Astrocyte (in vitro differentiated cells and primary cell): ENCODE measurements at regions not wholly inside any gene's neighbourhood (a gene's known extent, or its start where the extent isn't known, plus 50 kb on each side); places are given as distances from the start of the nearest gene placed in this dataset.

Source experiments
- DNase-seq: peaks from one replicate; pipeline ENCODE4 v3.0.0-alpha.2; 2010; ENCODE audit warnings: low read depth
- FAIRE-seq: peaks from 2 replicates; lab custom pipeline; 2011; peaks lifted over from hg19 to GRCh38; lab: Jason Lieb, UNC
- H2AFZ ChIP-seq: 2 replicates; pipeline ENCODE4 v1.6.0; 2012; ENCODE audit warnings: low read depth, low read length, inconsistent platforms
- H3K27ac ChIP-seq: 2 replicates; pipeline ENCODE4 v1.5.1; 2011; ENCODE audit warnings: low read depth, low read length, inconsistent platforms
- H3K27me3 ChIP-seq: 2 replicates; pipeline ENCODE4 v1.6.0; 2011; ENCODE audit warnings: low read length, inconsistent platforms; ENCODE audit not compliant: insufficient read depth
- H3K36me3 ChIP-seq: 2 replicates; pipeline ENCODE4 v1.5.1; 2011; ENCODE audit warnings: low read length, inconsistent platforms; ENCODE audit not compliant: insufficient read depth
- H3K4me1 ChIP-seq: 2 replicates; pipeline ENCODE4 v1.5.1; 2011; ENCODE audit warnings: low read length, inconsistent platforms; ENCODE audit not compliant: insufficient read depth
- H3K4me2 ChIP-seq: 2 replicates; pipeline ENCODE4 v1.6.0; 2012; ENCODE audit warnings: low read length, inconsistent platforms
- H3K4me3 ChIP-seq: 2 replicates; pipeline ENCODE4 v1.5.1; 2011; ENCODE audit warnings: low read depth, mild to moderate bottlenecking, low read length, inconsistent platforms; ENCODE audit not compliant: insufficient read depth
- H3K79me2 ChIP-seq: 2 replicates; pipeline ENCODE4 v1.6.0; 2012; ENCODE audit warnings: mild to moderate bottlenecking, low read length, inconsistent platforms; ENCODE audit not compliant: insufficient read depth
- H3K9ac ChIP-seq: 2 replicates; pipeline ENCODE4 v1.6.0; 2012; ENCODE audit warnings: mild to moderate bottlenecking, low read length, inconsistent platforms
- H3K9me3 ChIP-seq: 2 replicates; pipeline ENCODE4 v1.5.1; 2012; ENCODE audit warnings: low read depth, mild to moderate bottlenecking, low read length, inconsistent platforms; ENCODE audit not compliant: insufficient read depth
- H4K20me1 ChIP-seq: 2 replicates; pipeline ENCODE4 v1.6.0; 2012; ENCODE audit warnings: low read length, inconsistent platforms; ENCODE audit not compliant: insufficient read depth
- H3K27ac Mint-ChIP-seq: one replicate; pipeline ENCODE4 v1.8.0; 2021; ENCODE audit warnings: mild to moderate bottlenecking, mixed read lengths; ENCODE audit not compliant: unreplicated experiment
- H3K27me3 Mint-ChIP-seq: one replicate; pipeline ENCODE4 v1.8.0; 2021; ENCODE audit warnings: low read depth, mixed read lengths; ENCODE audit not compliant: unreplicated experiment
- H3K36me3 Mint-ChIP-seq: one replicate; pipeline ENCODE4 v1.8.0; 2021; ENCODE audit warnings: low read depth, mixed read lengths; ENCODE audit not compliant: unreplicated experiment
- H3K4me1 Mint-ChIP-seq: one replicate; pipeline ENCODE4 v1.8.0; 2021; ENCODE audit warnings: low read depth, mixed read lengths; ENCODE audit not compliant: unreplicated experiment
- H3K4me3 Mint-ChIP-seq: one replicate; pipeline ENCODE4 v1.8.0; 2021; ENCODE audit warnings: mild to moderate bottlenecking, moderate library complexity, mixed read lengths; ENCODE audit not compliant: unreplicated experiment
- H3K9me3 Mint-ChIP-seq: one replicate; pipeline ENCODE4 v1.8.0; 2021; ENCODE audit warnings: mild to moderate bottlenecking, mixed read lengths; ENCODE audit not compliant: unreplicated experiment
- EZH2 ChIP-seq: IDR thresholded peaks from 2 replicates; pipeline ENCODE4 v1.6.1; 2012; ENCODE audit warnings: mild to moderate bottlenecking, low read length, inconsistent platforms; ENCODE audit not compliant: insufficient read depth
- TF ChIP-seq, protein P1 (sequence below): IDR thresholded peaks from 2 replicates; pipeline ENCODE4 v1.5.1; 2011; ENCODE audit warnings: low read depth, mild to moderate bottlenecking, inconsistent platforms, low read length, moderate library complexity; ENCODE audit not compliant: insufficient read depth

DNA sequence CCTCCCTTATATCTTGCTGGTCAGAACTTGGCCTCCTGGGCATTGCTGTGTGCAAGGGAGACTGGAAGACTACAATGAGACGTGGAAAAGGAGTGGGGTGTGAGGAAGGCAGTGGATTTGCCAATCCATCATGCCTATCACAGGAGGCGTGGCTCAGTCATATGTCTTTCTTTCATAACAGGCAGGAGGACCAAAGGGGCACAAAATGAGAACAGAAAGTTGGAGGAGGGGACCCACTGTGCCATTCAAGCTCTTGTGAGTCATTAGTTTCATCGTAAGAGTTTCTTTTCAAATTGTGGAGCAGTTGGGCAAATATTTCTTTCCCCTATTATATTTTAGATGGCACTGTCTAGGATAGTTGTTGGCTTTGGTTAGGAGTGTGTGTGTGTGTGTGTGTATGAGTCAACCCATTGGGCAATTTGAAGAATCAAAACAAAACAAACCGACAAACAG lies 471.5 kb downstream of the TSHZ3 start:
- no peak overlapping the region for H3K27ac ChIP-seq
- no peak overlapping the region for H3K9ac ChIP-seq
- H2AFZ ChIP-seq, result no peak overlapping the region
- no peak overlapping the region for H3K27ac Mint-ChIP-seq
- H3K4me1 ChIP-seq, result no peaks in the 10 kb centered on the region
- no peak for FAIRE-seq
- H3K9me3 ChIP-seq, result peaks cover 3% of the 10 kb centered on the region
- no peak overlapping the region for H3K4me3 ChIP-seq
- H3K4me3 Mint-ChIP-seq, result no peak overlapping the region
- peaks cover 21% of the 10 kb centered on the region for H3K27me3 Mint-ChIP-seq
- H3K79me2 ChIP-seq, result no peaks in the 10 kb centered on the region
- no peaks in the 10 kb centered on the region for H3K36me3 ChIP-seq
- H3K9me3 Mint-ChIP-seq, result no peaks in the 10 kb centered on the region
- DNase-seq, result no peak
- H4K20me1 ChIP-seq, result no peaks in the 10 kb centered on the region
- H3K4me1 Mint-ChIP-seq, result no peaks in the 10 kb centered on the region
- H3K4me2 ChIP-seq, result no peak overlapping the region
- H3K27me3 ChIP-seq, result no peaks in the 10 kb centered on the region
- TF ChIP-seq EZH2, result no peak
- TF ChIP-seq, protein P1, sequence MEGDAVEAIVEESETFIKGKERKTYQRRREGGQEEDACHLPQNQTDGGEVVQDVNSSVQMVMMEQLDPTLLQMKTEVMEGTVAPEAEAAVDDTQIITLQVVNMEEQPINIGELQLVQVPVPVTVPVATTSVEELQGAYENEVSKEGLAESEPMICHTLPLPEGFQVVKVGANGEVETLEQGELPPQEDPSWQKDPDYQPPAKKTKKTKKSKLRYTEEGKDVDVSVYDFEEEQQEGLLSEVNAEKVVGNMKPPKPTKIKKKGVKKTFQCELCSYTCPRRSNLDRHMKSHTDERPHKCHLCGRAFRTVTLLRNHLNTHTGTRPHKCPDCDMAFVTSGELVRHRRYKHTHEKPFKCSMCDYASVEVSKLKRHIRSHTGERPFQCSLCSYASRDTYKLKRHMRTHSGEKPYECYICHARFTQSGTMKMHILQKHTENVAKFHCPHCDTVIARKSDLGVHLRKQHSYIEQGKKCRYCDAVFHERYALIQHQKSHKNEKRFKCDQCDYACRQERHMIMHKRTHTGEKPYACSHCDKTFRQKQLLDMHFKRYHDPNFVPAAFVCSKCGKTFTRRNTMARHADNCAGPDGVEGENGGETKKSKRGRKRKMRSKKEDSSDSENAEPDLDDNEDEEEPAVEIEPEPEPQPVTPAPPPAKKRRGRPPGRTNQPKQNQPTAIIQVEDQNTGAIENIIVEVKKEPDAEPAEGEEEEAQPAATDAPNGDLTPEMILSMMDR, result no peak
- no peaks in the 10 kb centered on the region for H3K36me3 Mint-ChIP-seq

DNA sequence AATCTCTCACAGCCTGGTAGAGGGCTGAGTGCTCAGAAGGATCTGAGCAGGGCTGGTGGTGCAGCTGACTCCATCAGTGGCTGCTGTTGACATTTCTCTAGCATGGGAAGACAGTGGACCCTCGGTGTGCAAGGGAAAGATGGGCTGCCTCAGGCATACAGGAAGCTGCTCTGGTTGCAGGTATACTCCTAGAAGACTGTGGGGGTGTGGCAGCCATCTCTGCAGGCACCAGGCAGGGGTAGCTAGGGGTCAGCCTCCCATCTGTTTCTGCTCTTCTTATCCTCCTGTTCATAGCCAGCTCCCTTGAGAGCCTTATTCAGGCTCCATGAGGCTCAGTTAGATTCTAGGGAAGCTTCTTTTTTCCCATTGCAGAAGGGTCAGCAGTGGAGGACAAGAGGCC lies 475.5 kb downstream of the TSHZ3 start:
- no peaks in the 10 kb centered on the region for H3K36me3 Mint-ChIP-seq
- Histone ChIP-seq H3K27ac (no peak overlapping the region), H4K20me1 (no peaks in the 10 kb centered on the region), H3K9ac (no peak overlapping the region), H3K9me3 (peaks cover 5% of the 10 kb centered on the region), H3K79me2 (no peaks in the 10 kb centered on the region), H3K27me3 (no peaks in the 10 kb centered on the region), H3K36me3 (no peaks in the 10 kb centered on the region), H3K4me1 (no peaks in the 10 kb centered on the region), H3K4me2 (no peak overlapping the region), H2AFZ (no peak overlapping the region), H3K4me3 (no peak overlapping the region)
- H3K4me1 Mint-ChIP-seq, result no peaks in the 10 kb centered on the region
- H3K27me3 Mint-ChIP-seq, result peaks cover 41% of the 10 kb centered on the region
- no peak for FAIRE-seq
- peaks cover 5% of the 10 kb centered on the region for H3K9me3 Mint-ChIP-seq
- H3K27ac Mint-ChIP-seq, result no peak overlapping the region
- no peak for DNase-seq
- H3K4me3 Mint-ChIP-seq, result no peak overlapping the region
- TF ChIP-seq, protein P1, result no peak
- TF ChIP-seq EZH2, result no peak

DNA sequence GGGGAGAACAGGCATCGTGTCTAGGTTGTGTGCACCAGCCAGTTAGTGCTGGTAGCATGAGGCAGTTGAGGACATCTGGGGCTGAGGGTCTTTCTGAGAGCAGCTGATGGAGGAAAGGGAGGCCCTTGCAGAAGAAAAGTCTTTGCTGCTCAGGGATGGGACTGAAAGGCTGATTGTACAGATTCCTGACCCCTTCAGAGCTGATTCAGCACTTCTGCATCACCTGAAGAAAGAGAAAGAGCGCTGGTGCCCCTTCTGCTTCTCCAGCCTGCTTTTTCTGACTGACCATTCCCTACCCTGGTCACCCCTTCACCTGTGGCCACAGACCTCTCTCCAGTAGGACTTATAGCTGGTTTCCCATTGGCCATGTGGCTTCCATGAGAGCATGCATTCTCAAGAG lies 476.2 kb downstream of the TSHZ3 start:
- Histone ChIP-seq H3K9me3 (peaks cover 8% of the 10 kb centered on the region), H3K36me3 (no peaks in the 10 kb centered on the region), H2AFZ (no peak overlapping the region), H3K9ac (no peak overlapping the region), H3K4me1 (no peaks in the 10 kb centered on the region), H3K4me2 (no peak overlapping the region), H3K79me2 (no peaks in the 10 kb centered on the region), H3K27me3 (no peaks in the 10 kb centered on the region), H3K27ac (no peak overlapping the region), H4K20me1 (no peaks in the 10 kb centered on the region), H3K4me3 (no peak overlapping the region)
- peaks cover 37% of the 10 kb centered on the region for H3K27me3 Mint-ChIP-seq
- no peaks in the 10 kb centered on the region for H3K4me1 Mint-ChIP-seq
- TF ChIP-seq EZH2, result no peak
- TF ChIP-seq, protein P1, result no peak
- no peak for DNase-seq
- no peaks in the 10 kb centered on the region for H3K36me3 Mint-ChIP-seq
- H3K4me3 Mint-ChIP-seq, result no peak overlapping the region
- no peak overlapping the region for H3K27ac Mint-ChIP-seq
- no peak for FAIRE-seq
- peaks cover 5% of the 10 kb centered on the region for H3K9me3 Mint-ChIP-seq
